HCT116 (cell line): ENCODE measurements at regions not wholly inside any gene's neighbourhood (a gene's known extent, or its start where the extent isn't known, plus 50 kb on each side); places are given as distances from the start of the nearest gene placed in this dataset.
"Not testable (repeated sequence)": the region's sequence is repeated elsewhere in the genome, so short reads cannot be mapped to it uniquely, and the experiment has no call there.

Experiments used
- ATAC-seq: fragments of 200-7000 bp; cut with Tn5 transposase; 2 replicates; pipeline ENCODE4 v1.9.1; 2020; ENCODE audit warnings: mild to moderate bottlenecking, moderate library complexity
- BruUV-seq: library from RNA; stranded (reverse); fragments of 400-500 nt; replicated peaks from 2 replicates; lab custom pipeline; 2021; lab: Mats Ljungman, UMichigan
- CTCF ChIA-PET: fragments of 300-600 bp; sonication (Branson Sonifier 250); formaldehyde crosslinking; loops from one replicate; lab custom pipeline; 2021; ENCODE audit warnings: antibody characterized with exemption; lab: Charles Lee
- POLR2A ChIA-PET: fragments of 300-600, 350-600 bp; sonication (Branson Sonifier 250); formaldehyde crosslinking; loops from one replicate; lab custom pipeline; 2021; ENCODE audit warnings: antibody characterized with exemption; lab: Charles Lee
- RAD21 ChIA-PET, 2 experiments: fragments of 300-600 bp; sonication (Branson Sonifier 250); formaldehyde crosslinking; loops; one replicate each; lab custom pipeline; 2023; ENCODE audit warnings: low total read pairs in 2 of 2; ENCODE audit not compliant: uncharacterized antibody in 2 of 2, unreplicated experiment in 2 of 2, low non-redundant PET in 1 of 2; lab: Charles Lee
- DNase-seq: peaks from one replicate; pipeline ENCODE4 v3.0.0-alpha.2; 2010; ENCODE audit warnings: low read depth, low spot score
- H2AFZ ChIP-seq: fragments of 200-600 bp; shearing (Covaris generic), sonication (generic); 2 replicates; pipeline ENCODE4 v1.6.1; 2017; ENCODE audit warnings: low read depth, mixed run types, mixed read lengths, antibody characterized with exemption, low read length; ENCODE audit not compliant: poor library complexity, severe bottlenecking
- H3K27ac ChIP-seq: 2 replicates; pipeline ENCODE4 v1.5.1; 2012; ENCODE audit warnings: low read depth, low read length
- H3K27me3 ChIP-seq: fragments of 200-600 bp; sonication (generic); 2 replicates; pipeline ENCODE4 v1.6.1; 2016; ENCODE audit warnings: mixed run types, low read length, mixed read lengths; ENCODE audit not compliant: insufficient read depth
- H3K36me3 ChIP-seq, 2 experiments: fragments of 200-500 bp in 1 of 2; fragments of 200-600 bp in 1 of 2; sonication (Bioruptor generic) in 1 of 2; sonication (generic) in 1 of 2; 2 replicates each; pipeline versions ENCODE4 v1.5.1 to v1.6.1; 2014 to 2016; ENCODE audit warnings: low read length in 2 of 2, inconsistent platforms in 1 of 2, mixed read lengths in 1 of 2, mixed run types in 1 of 2; ENCODE audit not compliant: insufficient read depth in 2 of 2, control insufficient read depth in 1 of 2
- H3K4me1 ChIP-seq, 2 experiments: fragments of 200-600 bp in 1 of 2; sonication (generic) in 1 of 2; 2 replicates each; pipeline versions ENCODE4 v1.5.1 to v1.6.1; 2012 to 2017; ENCODE audit warnings: low read length in 2 of 2, inconsistent platforms in 1 of 2, mild to moderate bottlenecking in 1 of 2, mixed read lengths in 1 of 2, mixed run types in 1 of 2, moderate library complexity in 1 of 2; ENCODE audit not compliant: insufficient read depth in 2 of 2, control insufficient read depth in 1 of 2
- H3K4me2 ChIP-seq: fragments of 200-600 bp; sonication (generic); 2 replicates; pipeline ENCODE4 v1.6.1; 2017; ENCODE audit warnings: mixed run types, low read length, mixed read lengths
- H3K4me3 ChIP-seq, 2 experiments: fragments of 200-600 bp in 1 of 2; sonication (generic) in 1 of 2; replicated peaks in 1 of 2; 2 replicates each; pipeline ENCODE4 v1.5.1; 2011 to 2016; ENCODE audit warnings: low read length in 2 of 2, control low read depth in 1 of 2, low read depth in 1 of 2, mild to moderate bottlenecking in 1 of 2, mixed read lengths in 1 of 2, mixed run types in 1 of 2
- H3K79me2 ChIP-seq: fragments of 200-600 bp; sonication (generic); 2 replicates; pipeline ENCODE4 v1.6.1; 2017; ENCODE audit warnings: mild to moderate bottlenecking, mixed run types, low read length, moderate library complexity, mixed read lengths; ENCODE audit not compliant: insufficient read depth
- H3K9ac ChIP-seq: fragments of 200-600 bp; sonication (generic); 2 replicates; pipeline ENCODE4 v1.6.1; 2016; ENCODE audit warnings: low read length, mixed read lengths
- H3K9me2 ChIP-seq: fragments of 200-600 bp; sonication (generic), shearing (Covaris generic); 2 replicates; pipeline ENCODE4 v1.6.1; 2017; ENCODE audit warnings: mixed run types, mild to moderate bottlenecking, moderate library complexity; ENCODE audit not compliant: insufficient read depth
- H3K9me3 ChIP-seq, 2 experiments: fragments of 200-500 bp in 1 of 2; fragments of 200-600 bp in 1 of 2; sonication (Bioruptor generic) in 1 of 2; sonication (generic) in 1 of 2; 2 replicates each; pipeline ENCODE4 v1.6.1; 2014 to 2017; ENCODE audit warnings: low read length in 2 of 2, mixed read lengths in 2 of 2, inconsistent platforms in 1 of 2, low read depth in 1 of 2, mild to moderate bottlenecking in 1 of 2, mixed run types in 1 of 2, moderate library complexity in 1 of 2; ENCODE audit not compliant: control insufficient read depth in 1 of 2, insufficient read depth in 1 of 2
- H4K20me1 ChIP-seq: fragments of 200-600 bp; sonication (generic), shearing (Covaris generic); 2 replicates; pipeline ENCODE4 v1.6.1; 2017; ENCODE audit warnings: mixed run types, mild to moderate bottlenecking, moderate library complexity; ENCODE audit not compliant: insufficient read depth
- ATF3 ChIP-seq: IDR thresholded peaks from 2 replicates; pipeline ENCODE4 v1.6.1; 2012
- EZH2 ChIP-seq: fragments of 200-600 bp; sonication (generic); IDR thresholded peaks from 2 replicates; pipeline ENCODE4 v1.6.1; 2017; ENCODE audit warnings: antibody characterized with exemption, mixed run types
- SP1 ChIP-seq: IDR thresholded peaks from 2 replicates; pipeline ENCODE4 v1.6.1; 2012; ENCODE audit warnings: low read depth
- ZNF274 ChIP-seq: fragments of 200-500 bp; sonication (Bioruptor generic); IDR thresholded peaks from 2 replicates; pipeline ENCODE4 v1.6.1; 2014; ENCODE audit warnings: mild to moderate bottlenecking, low read depth, low read length, inconsistent platforms
- intact Hi-C: fragments of 100-400 bp; cut with micrococcal nuclease; formaldehyde crosslinking; loops from 2 replicates; pipeline ENCODE4 v1.10.0; 2022

- ChIA-PET POLR2A (no interaction called here), CTCF (no interaction called here), RAD21 (no interaction called here)
- TF ChIP-seq ATF3 (no peak), SP1 (no peak), EZH2 (no peak), ZNF274 (no peak)
- Histone ChIP-seq H3K79me2 (no peaks in the 10 kb centered on the region), H3K27me3 (no peaks in the 10 kb centered on the region), H3K27ac (no peak overlapping the region), H3K4me1 (no peaks in the 10 kb centered on the region), H4K20me1 (no peaks in the 10 kb centered on the region), H3K4me3 (no peak overlapping the region), H3K36me3 (no peaks in the 10 kb centered on the region), H3K9ac (no peak overlapping the region), H3K9me3 (no peaks in the 10 kb centered on the region), H3K4me2 (no peak overlapping the region), H2AFZ (no peak overlapping the region), H3K9me2 (no peaks in the 10 kb centered on the region)
- BruUV-seq: no TSS peak
- intact Hi-C loops: no loop called here
- ATAC-seq (no peak), DNase-seq (no peak)
These were observed 796.1 kb downstream of the EPHA4 start for GRCh38 chr2:220775856-220776488.

- ATAC-seq, CTCF ChIA-PET: not testable (repeated sequence)
These were observed 793.0 kb downstream of the EPHA4 start for GRCh38 chr2:220779076-220779475.

More at GRCh38 chr2:220779076-220779475, 793.0 kb downstream of the EPHA4 start:
- H3K4me2 ChIP-seq, H2AFZ ChIP-seq, H3K4me1 ChIP-seq, H3K9me3 ChIP-seq, H3K4me3 ChIP-seq, RAD21 ChIA-PET, H3K9me2 ChIP-seq, H3K27ac ChIP-seq, H3K36me3 ChIP-seq, H3K27me3 ChIP-seq, H3K9ac ChIP-seq, H3K79me2 ChIP-seq, DNase-seq, POLR2A ChIA-PET, H4K20me1 ChIP-seq, BruUV-seq, intact Hi-C loops: not testable (repeated sequence)
